MCF 10A (cell line): ENCODE measurements at regions not wholly inside any gene's neighbourhood (a gene's known extent, or its start where the extent isn't known, plus 50 kb on each side); places are given as distances from the start of the nearest gene placed in this dataset.

Experiments
- BruUV-seq: library from RNA; stranded (reverse); fragments of 400-500 nt; replicated peaks from 2 replicates; lab custom pipeline; 2021; lab: Mats Ljungman, UMichigan
- CTCF ChIA-PET: fragments of 300-600 bp; sonication (Branson Sonifier 250); formaldehyde crosslinking; extraction: SDS; loops from one replicate; lab custom pipeline; 2021; ENCODE audit warnings: antibody characterized with exemption, inconsistent platforms; lab: Yijun Ruan, JAX
- POLR2A ChIA-PET: fragments of 300-600, 350-650 bp; sonication (Branson Sonifier 250); formaldehyde crosslinking; extraction: SDS; loops from one replicate; lab custom pipeline; 2020; ENCODE audit warnings: antibody characterized with exemption, inconsistent platforms; lab: Yijun Ruan, JAX
- DNase-seq: peaks from one replicate; pipeline ENCODE4 v3.0.0-alpha.2; 2018; ENCODE audit not compliant: unreplicated experiment
- H3K27ac Mint-ChIP-seq: one replicate; pipeline ENCODE4 v1.8.0; 2022; ENCODE audit warnings: mild to moderate bottlenecking, low read depth, mixed read lengths; ENCODE audit not compliant: unreplicated experiment
- H3K27me3 Mint-ChIP-seq: one replicate; pipeline ENCODE4 v1.8.0; 2022; ENCODE audit warnings: mixed read lengths; ENCODE audit not compliant: insufficient read depth, unreplicated experiment
- H3K36me3 Mint-ChIP-seq: one replicate; pipeline ENCODE4 v1.8.0; 2022; ENCODE audit warnings: mild to moderate bottlenecking, moderate library complexity, mixed read lengths; ENCODE audit not compliant: insufficient read depth, unreplicated experiment
- H3K4me1 Mint-ChIP-seq: one replicate; pipeline ENCODE4 v1.8.0; 2022; ENCODE audit warnings: mixed read lengths; ENCODE audit not compliant: insufficient read depth, unreplicated experiment
- H3K4me3 Mint-ChIP-seq: one replicate; pipeline ENCODE4 v1.8.0; 2022; ENCODE audit warnings: mild to moderate bottlenecking, moderate library complexity, mixed read lengths; ENCODE audit not compliant: unreplicated experiment
- H3K9me3 Mint-ChIP-seq: one replicate; pipeline ENCODE4 v1.8.0; 2022; ENCODE audit warnings: mixed read lengths; ENCODE audit not compliant: unreplicated experiment
- intact Hi-C: fragments of 100-400 bp; cut with micrococcal nuclease; formaldehyde crosslinking; loops from 2 replicates; pipeline ENCODE4 v1.14.1; 2022
- TF ChIP-seq, protein P1 (sequence below): fragments of 200-600 bp; IDR thresholded peaks from one replicate; pipeline ENCODE4 v1.8.0; 2022; ENCODE audit warnings: antibody characterized with exemption, mild to moderate bottlenecking; ENCODE audit not compliant: unreplicated experiment

DNA sequence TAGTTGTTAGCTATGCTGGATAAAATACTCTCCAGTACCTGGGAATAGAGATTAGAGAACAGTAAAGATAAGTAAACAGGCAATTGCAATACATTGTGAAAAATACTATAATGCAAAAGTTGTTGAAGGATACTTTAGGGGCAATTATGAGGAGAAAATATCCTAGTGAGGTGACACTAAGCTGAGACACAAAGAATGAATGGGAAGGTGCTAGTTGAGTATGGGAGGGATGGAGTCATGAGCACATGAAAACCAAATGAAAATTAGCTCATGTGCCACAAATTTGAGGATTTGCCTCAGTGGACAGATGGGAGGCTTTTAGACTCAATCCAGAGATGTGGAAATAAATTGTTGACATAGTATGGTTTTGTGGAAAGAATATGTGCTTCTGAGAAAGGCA lies 370.5 kb upstream of the MMS22L start:
- no peaks in the 10 kb centered on the region for H3K36me3 Mint-ChIP-seq
- intact Hi-C loops, result no loop called here
- no peaks in the 10 kb centered on the region for H3K4me1 Mint-ChIP-seq
- no peak overlapping the region for H3K4me3 Mint-ChIP-seq
- peaks cover 56% of the 10 kb centered on the region for H3K27me3 Mint-ChIP-seq
- no peaks in the 10 kb centered on the region for H3K9me3 Mint-ChIP-seq
- H3K27ac Mint-ChIP-seq, result no peak overlapping the region
- TF ChIP-seq, protein P1, sequence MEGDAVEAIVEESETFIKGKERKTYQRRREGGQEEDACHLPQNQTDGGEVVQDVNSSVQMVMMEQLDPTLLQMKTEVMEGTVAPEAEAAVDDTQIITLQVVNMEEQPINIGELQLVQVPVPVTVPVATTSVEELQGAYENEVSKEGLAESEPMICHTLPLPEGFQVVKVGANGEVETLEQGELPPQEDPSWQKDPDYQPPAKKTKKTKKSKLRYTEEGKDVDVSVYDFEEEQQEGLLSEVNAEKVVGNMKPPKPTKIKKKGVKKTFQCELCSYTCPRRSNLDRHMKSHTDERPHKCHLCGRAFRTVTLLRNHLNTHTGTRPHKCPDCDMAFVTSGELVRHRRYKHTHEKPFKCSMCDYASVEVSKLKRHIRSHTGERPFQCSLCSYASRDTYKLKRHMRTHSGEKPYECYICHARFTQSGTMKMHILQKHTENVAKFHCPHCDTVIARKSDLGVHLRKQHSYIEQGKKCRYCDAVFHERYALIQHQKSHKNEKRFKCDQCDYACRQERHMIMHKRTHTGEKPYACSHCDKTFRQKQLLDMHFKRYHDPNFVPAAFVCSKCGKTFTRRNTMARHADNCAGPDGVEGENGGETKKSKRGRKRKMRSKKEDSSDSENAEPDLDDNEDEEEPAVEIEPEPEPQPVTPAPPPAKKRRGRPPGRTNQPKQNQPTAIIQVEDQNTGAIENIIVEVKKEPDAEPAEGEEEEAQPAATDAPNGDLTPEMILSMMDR, result no peak
- no TSS peak for BruUV-seq
- ChIA-PET POLR2A (no interaction called here), CTCF (no interaction called here)
- no peak for DNase-seq

DNA sequence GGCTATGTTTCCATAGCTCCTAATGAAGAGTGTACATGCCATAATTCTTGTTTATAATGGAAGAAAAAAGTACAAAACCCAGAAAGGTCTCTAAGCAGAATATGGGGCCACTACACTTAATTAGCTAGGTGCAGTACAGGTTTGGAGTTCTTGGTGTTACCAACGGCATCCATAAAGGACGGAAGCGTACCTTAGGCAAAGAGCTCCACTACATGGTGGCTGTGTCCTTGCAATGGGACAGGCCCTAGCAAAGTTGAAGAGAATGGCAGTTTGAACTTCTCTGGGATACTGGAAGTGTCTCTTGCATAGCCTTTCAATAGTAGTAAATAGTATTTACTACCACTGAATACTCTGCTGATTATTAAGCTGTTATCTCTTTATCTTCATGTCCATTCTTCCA lies 371.7 kb upstream of the MMS22L start:
- Mint-ChIP-seq H3K36me3 (no peaks in the 10 kb centered on the region), H3K27me3 (peaks cover 46% of the 10 kb centered on the region), H3K4me1 (no peaks in the 10 kb centered on the region), H3K27ac (no peak overlapping the region), H3K9me3 (no peaks in the 10 kb centered on the region), H3K4me3 (no peak overlapping the region)
- intact Hi-C loops, result no loop called here
- POLR2A ChIA-PET, result no interaction called here
- no peak for DNase-seq
- no TSS peak for BruUV-seq
- CTCF ChIA-PET, result interaction anchor here (0.6 kb wide), 1 partner anchor 10 kb away, joined by 3 read pairs; no protein-coding TSS in a partner anchor
- TF ChIP-seq, protein P1, result no peak

DNA sequence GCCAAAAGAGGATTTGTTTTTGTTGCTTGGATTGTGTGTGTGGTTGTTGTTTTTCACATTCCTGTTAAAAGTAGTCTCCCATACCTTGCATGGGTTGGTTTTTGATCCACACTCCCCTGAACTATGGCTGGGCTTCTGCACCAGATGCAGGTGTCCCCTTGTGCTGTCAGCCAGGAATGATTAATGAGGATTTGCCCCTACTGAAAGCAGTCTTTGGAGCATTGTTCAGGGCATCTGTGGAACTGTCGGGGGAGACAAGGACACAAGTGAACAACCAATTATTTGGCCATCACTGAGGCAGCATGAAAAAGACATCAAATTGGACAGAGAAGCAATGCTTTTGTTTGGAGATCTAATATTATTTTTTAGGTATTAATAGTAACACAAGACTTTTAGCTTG lies 373.2 kb upstream of the MMS22L start:
- Mint-ChIP-seq H3K27ac (no peak overlapping the region), H3K4me1 (no peaks in the 10 kb centered on the region), H3K4me3 (no peak overlapping the region), H3K27me3 (peaks cover 50% of the 10 kb centered on the region), H3K9me3 (no peaks in the 10 kb centered on the region), H3K36me3 (no peaks in the 10 kb centered on the region)
- CTCF ChIA-PET, result interaction anchor here (0.6 kb wide), 1 partner anchor 1598 kb away, joined by 3 read pairs; no protein-coding TSS in a partner anchor
- DNase-seq, result no peak
- TF ChIP-seq, protein P1, result no peak
- POLR2A ChIA-PET, result no interaction called here
- BruUV-seq, result no TSS peak
- intact Hi-C loops, result no loop called here

DNA sequence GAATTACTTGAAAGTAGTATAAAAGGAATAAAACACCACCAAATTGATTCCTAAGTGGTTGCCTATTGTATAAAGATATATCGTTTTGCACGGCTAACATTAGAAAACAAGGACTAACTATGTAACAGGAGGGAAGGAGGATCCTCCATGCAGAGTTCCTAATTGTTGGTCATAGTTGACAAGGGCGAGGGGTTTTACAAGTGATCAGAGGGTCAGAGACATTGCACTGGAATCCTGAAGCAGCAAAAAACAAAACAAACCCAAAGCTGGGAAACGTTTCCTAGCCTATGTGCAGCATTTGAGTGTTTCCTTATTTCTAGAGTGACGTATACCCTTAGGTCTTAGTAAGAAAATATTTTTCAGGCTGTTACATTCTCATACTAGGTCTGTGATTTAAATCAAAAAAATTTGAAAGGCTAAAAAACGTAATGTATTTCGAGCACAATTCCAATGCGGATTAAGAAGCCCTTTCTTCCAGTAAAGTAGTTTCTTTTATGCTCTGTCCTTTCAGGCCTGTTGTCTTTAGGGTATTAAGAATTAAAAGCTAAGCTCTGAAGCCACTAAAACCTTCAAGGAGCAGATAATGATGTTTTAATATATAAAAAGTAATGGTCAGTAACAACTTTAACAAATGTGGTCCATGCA lies 373.8 kb upstream of the MMS22L start:
- intact Hi-C loops, result no loop called here
- BruUV-seq, result no TSS peak
- no peak overlapping the region for H3K4me3 Mint-ChIP-seq
- H3K9me3 Mint-ChIP-seq, result no peaks in the 10 kb centered on the region
- no peak for DNase-seq
- H3K27me3 Mint-ChIP-seq, result peaks cover 56% of the 10 kb centered on the region
- H3K36me3 Mint-ChIP-seq, result no peaks in the 10 kb centered on the region
- ChIA-PET CTCF (no interaction called here), POLR2A (no interaction called here)
- no peaks in the 10 kb centered on the region for H3K4me1 Mint-ChIP-seq
- TF ChIP-seq, protein P1, result no peak
- no peak overlapping the region for H3K27ac Mint-ChIP-seq
